MG63 (cell line): ENCODE measurements at regions not wholly inside any gene's neighbourhood (a gene's known extent, or its start where the extent isn't known, plus 50 kb on each side); places are given as distances from the start of the nearest gene placed in this dataset.

ENCODE experiments used
- DNase-seq: peaks from one replicate; pipeline ENCODE4 v3.0.0-alpha.2; 2020
- H3K27me3 ChIP-seq: fragments of 250-450 bp; sonication (Bioruptor Pico); 2 replicates; pipeline ENCODE4 v1.5.1; 2020; ENCODE audit warnings: mild to moderate bottlenecking, moderate library complexity
- H3K36me3 ChIP-seq: fragments of 250-450 bp; sonication (Bioruptor Pico); 2 replicates; pipeline ENCODE4 v1.5.1; 2020; ENCODE audit warnings: mild to moderate bottlenecking, moderate library complexity
- H3K4me3 ChIP-seq: fragments of 250-450 bp; sonication (Bioruptor Pico); 2 replicates; pipeline ENCODE4 v1.5.1; 2020; ENCODE audit warnings: mild to moderate bottlenecking, moderate library complexity
- H3K9me3 ChIP-seq: fragments of 250-450 bp; sonication (Bioruptor Pico); 2 replicates; pipeline ENCODE4 v1.5.1; 2020; ENCODE audit warnings: mild to moderate bottlenecking, moderate library complexity

DNA sequence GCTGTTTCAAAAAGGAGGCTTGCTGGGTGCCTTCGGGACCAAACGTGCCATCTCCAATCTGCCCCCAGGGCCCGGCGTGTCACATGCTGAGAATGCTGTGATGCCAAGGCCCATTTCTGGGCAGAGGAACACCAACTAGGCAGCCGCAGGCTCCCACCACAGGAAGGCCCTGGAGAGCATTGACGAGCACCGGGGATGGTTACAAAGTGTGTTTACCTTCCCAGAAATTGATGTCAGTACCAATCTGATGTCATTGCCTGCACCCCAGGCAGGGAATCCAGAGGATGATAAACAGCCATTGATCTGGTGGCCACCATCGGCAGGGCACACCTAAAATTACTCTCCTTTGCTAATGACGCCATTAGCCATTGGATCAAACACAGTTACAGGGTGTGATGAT is 418.1 kb upstream of the CDH5 start:
- no peak for DNase-seq
- no peak overlapping the region for H3K4me3 ChIP-seq
- H3K36me3 ChIP-seq: no peaks in the 10 kb centered on the region

DNA sequence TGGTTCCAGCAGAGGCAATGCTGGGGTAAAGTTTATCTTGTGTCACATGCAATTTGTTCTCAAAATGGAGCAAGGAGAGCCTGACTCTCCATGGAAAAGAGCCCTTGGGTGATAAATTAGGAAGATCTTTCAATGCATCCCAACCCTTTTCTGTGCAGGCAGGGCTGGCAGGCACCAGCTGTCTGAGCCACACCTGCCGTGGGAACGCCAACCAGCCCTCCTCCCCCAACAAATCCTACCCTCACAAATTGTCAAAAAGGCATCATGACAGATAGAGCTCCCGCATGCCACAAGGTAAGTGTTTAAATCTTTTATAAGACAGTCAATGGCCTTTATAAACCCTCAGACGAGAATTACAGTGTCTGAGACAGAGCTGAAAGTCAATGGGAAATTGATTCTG is 418.5 kb upstream of the CDH5 start:
- no peak overlapping the region for H3K4me3 ChIP-seq
- no peaks in the 10 kb centered on the region for H3K27me3 ChIP-seq
- H3K9me3 ChIP-seq: no peaks in the 10 kb centered on the region
- no peaks in the 10 kb centered on the region for H3K36me3 ChIP-seq
- no peak for DNase-seq

More for the DNA sequence above, 418.1 kb upstream of the CDH5 start:
- no peaks in the 10 kb centered on the region for H3K9me3 ChIP-seq
- H3K27me3 ChIP-seq: no peaks in the 10 kb centered on the region

- H3K27me3 ChIP-seq: no peaks in the 10 kb centered on the region
- DNase-seq: no peak
- no peak overlapping the region for H3K4me3 ChIP-seq
- no peaks in the 10 kb centered on the region for H3K9me3 ChIP-seq
- H3K36me3 ChIP-seq: no peaks in the 10 kb centered on the region
Measured at GRCh38 chr16:65945493-65945892, 421.0 kb upstream of the CDH5 start.

DNA sequence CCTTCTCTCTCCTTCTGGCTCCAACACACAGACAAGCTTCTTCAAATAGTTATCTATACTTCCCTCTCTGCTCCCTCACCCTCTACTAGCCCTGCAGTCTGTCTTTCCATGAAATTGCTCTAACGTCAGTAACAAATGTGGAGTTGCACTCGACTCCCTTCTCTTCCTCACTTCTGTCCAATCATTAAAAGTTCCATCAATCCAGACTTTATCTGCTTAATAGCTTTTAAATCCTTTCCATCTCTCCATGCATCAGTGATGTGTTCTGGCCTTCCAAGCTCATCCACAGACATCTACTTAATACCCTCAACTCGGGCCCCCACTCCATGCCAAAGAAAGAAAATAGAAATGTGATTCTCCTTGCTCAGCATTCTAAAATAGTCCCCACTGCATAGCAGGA is 422.1 kb upstream of the CDH5 start:
- no peaks in the 10 kb centered on the region for H3K27me3 ChIP-seq
- no peak overlapping the region for H3K4me3 ChIP-seq
- no peaks in the 10 kb centered on the region for H3K36me3 ChIP-seq
- no peaks in the 10 kb centered on the region for H3K9me3 ChIP-seq
- no peak for DNase-seq

DNA sequence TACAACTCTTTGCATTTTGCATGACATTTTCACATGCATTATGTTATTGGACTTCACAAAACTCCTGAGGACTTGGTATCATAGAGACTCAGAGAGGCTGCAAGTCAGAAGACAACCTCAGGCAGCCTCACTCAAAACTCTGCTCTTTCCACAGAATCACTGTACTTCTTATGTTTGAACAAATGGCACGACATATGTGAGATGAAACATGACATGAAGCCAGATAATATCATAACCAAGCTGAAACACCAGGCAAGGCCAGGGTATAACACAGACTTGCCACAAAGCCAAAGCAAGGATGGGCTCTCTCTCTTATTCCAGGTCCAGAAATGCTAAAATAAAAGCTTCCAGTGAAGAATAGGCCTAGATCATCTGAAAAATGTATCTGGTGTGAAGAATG is 425.8 kb upstream of the CDH5 start:
- Histone ChIP-seq H3K36me3 (no peaks in the 10 kb centered on the region), H3K4me3 (no peak overlapping the region), H3K27me3 (no peaks in the 10 kb centered on the region), H3K9me3 (no peaks in the 10 kb centered on the region)
- no peak for DNase-seq

GRCh38 chr16:65938083-65938482 is 428.4 kb upstream of the CDH5 start:
- no peak for DNase-seq
- no peaks in the 10 kb centered on the region for H3K9me3 ChIP-seq
- H3K36me3 ChIP-seq: no peaks in the 10 kb centered on the region
- no peak overlapping the region for H3K4me3 ChIP-seq
- H3K27me3 ChIP-seq: no peaks in the 10 kb centered on the region

DNA sequence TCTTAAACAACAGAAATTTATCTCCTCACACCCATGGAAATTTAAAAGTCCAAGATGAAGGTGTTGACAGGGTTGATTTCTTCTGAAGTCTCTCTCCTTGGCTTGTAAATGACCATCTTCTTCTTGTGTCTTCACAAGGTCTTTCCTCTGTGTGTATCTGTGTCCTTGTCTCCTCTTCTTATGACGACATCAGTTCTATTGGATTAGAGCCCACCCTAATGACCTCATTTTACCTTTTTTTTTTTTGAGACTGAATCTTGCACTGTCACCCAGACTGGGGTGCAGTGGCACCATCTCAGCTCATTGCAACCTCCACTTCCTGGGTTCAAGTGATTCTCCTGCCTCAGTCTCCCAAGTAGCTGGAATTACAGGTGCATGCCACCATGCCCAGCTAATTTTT is 429.0 kb upstream of the CDH5 start:
- no peaks in the 10 kb centered on the region for H3K27me3 ChIP-seq
- H3K9me3 ChIP-seq: no peaks in the 10 kb centered on the region
- no peak overlapping the region for H3K4me3 ChIP-seq
- DNase-seq: no peak
- no peaks in the 10 kb centered on the region for H3K36me3 ChIP-seq

DNA sequence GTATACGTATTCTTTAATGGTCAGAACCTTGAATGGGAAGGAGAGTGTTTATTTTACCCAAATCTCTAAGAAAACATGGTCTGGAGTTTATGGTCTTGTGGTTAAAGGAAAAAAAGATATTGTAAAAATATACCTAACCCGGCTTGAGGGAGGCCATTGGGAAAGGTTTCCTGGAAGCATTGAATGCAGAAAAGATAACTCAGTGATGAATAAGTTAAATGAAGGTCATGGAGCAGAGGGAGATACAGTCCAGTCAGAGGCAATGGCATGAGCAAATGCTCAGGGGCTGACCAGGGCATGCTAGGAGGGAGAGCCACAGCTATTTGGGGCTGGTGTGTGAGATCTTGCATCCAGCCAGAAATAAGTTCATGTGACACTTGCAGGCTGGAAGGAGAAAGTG is 430.4 kb upstream of the CDH5 start:
- H3K4me3 ChIP-seq: no peak overlapping the region
- H3K36me3 ChIP-seq: no peaks in the 10 kb centered on the region
- no peaks in the 10 kb centered on the region for H3K27me3 ChIP-seq
- DNase-seq: no peak
- H3K9me3 ChIP-seq: no peaks in the 10 kb centered on the region

GRCh38 chr16:65934443-65934842 is 432.0 kb upstream of the CDH5 start:
- Histone ChIP-seq H3K9me3 (no peaks in the 10 kb centered on the region), H3K36me3 (no peaks in the 10 kb centered on the region), H3K4me3 (no peak overlapping the region), H3K27me3 (no peaks in the 10 kb centered on the region)
- DNase-seq: no peak

DNA sequence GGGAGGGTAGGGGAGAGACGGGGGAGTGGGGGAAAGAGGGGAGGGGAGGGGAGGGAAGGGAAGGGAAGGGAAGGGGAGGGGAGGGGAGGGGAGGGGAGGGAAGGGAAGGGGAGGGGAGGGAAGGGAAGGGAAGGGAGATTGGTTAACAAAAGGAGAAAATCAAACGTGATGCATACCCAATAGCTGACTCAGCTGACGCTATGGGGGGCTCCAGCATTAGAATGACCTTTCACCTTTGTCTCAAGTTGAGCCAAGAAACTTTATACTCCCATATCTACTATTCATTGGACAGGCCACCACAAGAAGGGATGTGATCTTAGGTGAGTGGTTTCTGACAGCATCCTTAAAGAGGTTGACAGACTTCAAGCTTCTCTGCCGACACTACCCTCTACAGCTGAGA is 432.8 kb upstream of the CDH5 start:
- H3K36me3 ChIP-seq: no peaks in the 10 kb centered on the region
- H3K4me3 ChIP-seq: no peak overlapping the region
- H3K9me3 ChIP-seq: no peaks in the 10 kb centered on the region
- DNase-seq: no peak
- H3K27me3 ChIP-seq: no peaks in the 10 kb centered on the region

DNA sequence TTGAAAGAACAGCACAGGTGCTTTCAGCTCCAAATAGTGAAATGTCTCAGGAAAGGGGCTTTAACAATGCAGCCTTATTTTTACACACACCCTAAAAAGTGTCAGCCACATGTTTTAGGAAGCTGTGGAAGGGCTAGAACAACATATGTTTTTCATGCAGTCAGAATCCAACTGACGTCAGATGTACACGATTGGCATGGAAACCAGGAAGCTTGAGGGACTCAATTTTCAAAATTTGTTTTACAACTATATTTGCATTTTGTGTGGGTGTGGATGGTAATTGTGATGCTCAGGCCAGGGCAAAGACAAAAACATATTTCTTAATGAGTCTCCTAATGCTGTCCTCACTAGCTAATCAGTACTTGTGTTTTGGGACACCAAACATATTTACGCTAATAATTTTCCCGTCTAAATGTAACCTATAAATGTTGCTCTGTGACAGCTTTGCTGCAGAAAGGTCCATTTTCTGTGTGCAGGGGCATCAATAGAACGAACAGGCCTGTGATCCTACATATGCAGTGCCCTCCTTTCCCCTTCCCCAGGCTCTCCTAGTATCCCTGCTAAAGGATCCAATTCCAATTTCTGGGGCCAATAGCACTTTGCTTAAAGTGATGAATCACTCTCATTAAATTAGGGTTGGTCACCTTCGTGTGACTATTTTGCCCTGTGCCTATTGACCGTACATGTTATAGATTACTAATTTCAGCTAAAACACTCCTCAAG is 434.0 kb upstream of the CDH5 start:
- Histone ChIP-seq H3K9me3 (no peaks in the 10 kb centered on the region), H3K4me3 (no peak overlapping the region), H3K27me3 (no peaks in the 10 kb centered on the region), H3K36me3 (no peaks in the 10 kb centered on the region)
- no peak for DNase-seq

DNA sequence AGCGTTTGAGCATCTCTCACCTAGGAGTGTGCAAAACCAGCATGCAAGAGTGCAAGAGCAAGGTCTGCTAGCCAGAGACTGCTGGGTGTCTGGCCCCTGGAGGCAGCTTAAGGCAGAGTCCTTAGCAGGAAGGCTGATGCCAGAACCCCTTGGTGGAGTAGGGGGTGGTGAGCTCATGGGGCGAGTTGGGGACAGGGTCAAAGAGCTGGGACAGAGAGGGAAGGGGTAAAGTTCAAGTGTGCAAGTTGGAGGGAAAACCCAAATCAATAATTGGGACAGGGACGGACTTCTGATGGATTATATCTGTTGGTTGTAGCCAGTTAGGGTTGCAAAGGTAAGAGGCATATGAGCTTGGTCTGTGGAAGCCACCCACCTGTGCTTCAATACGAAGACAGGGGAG is 443.6 kb upstream of the CDH5 start:
- no peaks in the 10 kb centered on the region for H3K27me3 ChIP-seq
- no peaks in the 10 kb centered on the region for H3K36me3 ChIP-seq
- no peak overlapping the region for H3K4me3 ChIP-seq
- DNase-seq: no peak
- H3K9me3 ChIP-seq: no peaks in the 10 kb centered on the region

- DNase-seq: no peak
- Histone ChIP-seq H3K36me3 (no peaks in the 10 kb centered on the region), H3K9me3 (no peaks in the 10 kb centered on the region), H3K27me3 (no peaks in the 10 kb centered on the region), H3K4me3 (no peak overlapping the region)
Measured at GRCh38 chr16:65919986-65920376, 446.5 kb upstream of the CDH5 start.

DNA sequence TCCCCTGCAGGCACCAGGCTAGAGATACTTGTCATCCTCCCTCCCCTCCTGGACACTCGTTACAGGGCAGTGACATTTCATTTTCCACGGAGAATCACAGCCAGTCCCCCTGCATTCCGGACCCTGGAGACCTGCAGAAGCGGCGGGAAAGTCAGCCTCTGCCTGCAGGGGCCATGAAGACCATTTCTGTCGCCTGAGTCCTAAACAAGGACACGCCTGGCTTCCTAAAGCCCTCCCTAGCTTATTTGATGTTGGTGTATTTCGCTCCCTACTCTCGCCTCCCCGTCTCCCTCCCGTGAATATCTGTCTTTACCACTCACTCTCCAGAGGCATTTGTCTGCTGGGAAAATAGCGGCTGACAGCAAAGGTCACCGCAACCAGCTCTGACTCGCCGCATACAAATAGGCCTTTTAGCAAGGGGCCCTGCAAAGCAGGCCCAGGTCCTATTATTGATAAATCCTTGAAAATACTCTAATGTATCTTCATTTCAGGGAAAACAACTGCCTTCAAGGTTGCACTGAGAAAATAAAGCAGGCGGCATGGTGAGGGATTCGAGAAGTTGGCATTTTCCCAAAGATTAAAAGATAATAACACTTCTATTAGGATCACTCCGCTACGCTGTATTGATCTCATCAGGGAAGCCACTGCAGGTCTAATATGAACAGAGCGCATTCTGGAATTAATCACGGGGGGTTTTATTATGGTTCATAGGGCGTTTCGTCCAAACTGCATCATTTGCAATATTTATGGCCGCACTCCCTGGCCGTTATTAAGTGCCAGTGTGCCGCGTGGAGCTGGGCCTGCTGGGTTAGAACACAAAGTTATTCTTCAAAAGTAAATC is 447.1 kb upstream of the CDH5 start:
- no peaks in the 10 kb centered on the region for H3K9me3 ChIP-seq
- H3K27me3 ChIP-seq: no peaks in the 10 kb centered on the region
- no peak for DNase-seq

DNA sequence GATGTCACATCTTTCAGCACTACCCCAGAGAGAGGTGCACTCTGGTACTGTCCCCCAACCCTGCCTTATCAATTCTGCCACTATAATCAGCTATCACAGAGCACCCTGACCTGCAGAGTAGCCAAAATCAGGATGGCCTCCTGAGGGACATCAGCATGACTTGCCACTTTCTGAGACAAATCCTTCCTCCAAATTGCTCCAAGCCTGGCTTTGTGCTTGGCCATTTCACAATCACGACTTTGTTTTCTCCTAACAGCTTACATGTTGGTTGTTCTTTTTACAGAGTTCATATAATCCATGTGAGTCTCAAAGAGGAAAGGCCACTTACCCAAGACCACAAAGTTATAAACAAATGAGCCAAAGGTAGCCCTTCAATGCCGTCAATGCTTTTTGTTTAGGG is 449.0 kb upstream of the CDH5 start:
- H3K4me3 ChIP-seq: no peak overlapping the region
- no peaks in the 10 kb centered on the region for H3K36me3 ChIP-seq
- no peaks in the 10 kb centered on the region for H3K9me3 ChIP-seq
- H3K27me3 ChIP-seq: no peaks in the 10 kb centered on the region
- no peak for DNase-seq

More for the DNA sequence above, 447.1 kb upstream of the CDH5 start:
- H3K36me3 ChIP-seq: no peaks in the 10 kb centered on the region
- no peak overlapping the region for H3K4me3 ChIP-seq

GRCh38 chr16:65916995-65917394 is 449.5 kb upstream of the CDH5 start:
- Histone ChIP-seq H3K27me3 (no peaks in the 10 kb centered on the region), H3K9me3 (no peaks in the 10 kb centered on the region), H3K4me3 (no peak overlapping the region), H3K36me3 (no peaks in the 10 kb centered on the region)
- DNase-seq: no peak

DNA sequence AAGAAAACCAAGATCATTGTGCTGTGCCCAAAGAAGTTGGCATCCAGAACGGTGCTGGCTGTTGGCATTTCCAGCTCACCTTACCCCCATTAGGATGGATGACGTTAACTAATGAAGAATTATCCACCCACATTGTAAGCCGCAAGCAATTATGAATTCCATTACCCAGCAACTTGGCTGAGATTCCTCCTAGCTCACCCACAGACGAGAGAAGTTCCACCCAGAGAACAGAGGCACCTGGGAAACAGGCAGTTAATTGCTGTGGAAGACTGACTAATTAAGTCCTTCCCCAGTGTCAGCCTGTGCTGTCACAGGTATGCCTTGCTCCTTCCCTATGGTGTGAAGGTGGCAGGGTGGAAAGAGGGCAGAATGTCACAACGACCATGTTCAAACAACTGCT is 456.2 kb upstream of the CDH5 start:
- H3K36me3 ChIP-seq: no peaks in the 10 kb centered on the region
- no peak for DNase-seq
- no peaks in the 10 kb centered on the region for H3K27me3 ChIP-seq
- no peaks in the 10 kb centered on the region for H3K9me3 ChIP-seq
- no peak overlapping the region for H3K4me3 ChIP-seq
